T47D (cell line): ENCODE measurements at regions not wholly inside any gene's neighbourhood (a gene's known extent, or its start where the extent isn't known, plus 50 kb on each side); places are given as distances from the start of the nearest gene placed in this dataset.

Source experiments
- DNase-seq, 2 experiments: peaks; one replicate each; pipeline versions ENCODE4 v3.0.0 to v3.0.0-alpha.2; 2011 to 2012; ENCODE audit warnings: low read depth in 1 of 2, low spot score in 1 of 2
- JUND ChIP-seq: IDR thresholded peaks from 2 replicates; pipeline ENCODE4 v1.6.1; 2012; ENCODE audit warnings: low read depth
- in situ Hi-C: cut with HindIII; loops from 2 replicates; pipeline ENCODE4 v1.10.0; 2016; ENCODE audit warnings: low sequenced_read_pairs, low pct_unique_long_range_greater_than_20kb

- no peak for DNase-seq
- TF ChIP-seq JUND, result no peak
- in situ Hi-C loops, result no loop called here
Measured at GRCh38 chr14:104515811-104516780, 63.5 kb upstream of the C14orf180 start.

GRCh38 chr14:104516906-104517305, 62.7 kb upstream of the C14orf180 start:
- DNase-seq, result no peak
- in situ Hi-C loops, result no loop called here
- no peak for TF ChIP-seq JUND

- in situ Hi-C loops, result no loop called here
- no peak for TF ChIP-seq JUND
- DNase-seq, result no peak
Measured at GRCh38 chr14:104517426-104517825, 62.1 kb upstream of the C14orf180 start.

- no peak for DNase-seq
- in situ Hi-C loops, result no loop called here
- TF ChIP-seq JUND, result no peak
Measured at GRCh38 chr14:104517867-104518266, 61.7 kb upstream of the C14orf180 start.

GRCh38 chr14:104518659-104519350, 60.8 kb upstream of the C14orf180 start:
- DNase-seq, result no peak
- TF ChIP-seq JUND, result no peak
- in situ Hi-C loops, result no loop called here

GRCh38 chr14:104519721-104520120, 59.8 kb upstream of the C14orf180 start:
- no peak for DNase-seq
- in situ Hi-C loops, result no loop called here
- no peak for TF ChIP-seq JUND

GRCh38 chr14:104520620-104521410, 58.7 kb upstream of the C14orf180 start:
- in situ Hi-C loops, result no loop called here
- no peak for TF ChIP-seq JUND
- DNase-seq, result no peak

GRCh38 chr14:104521816-104522745, 57.5 kb upstream of the C14orf180 start:
- in situ Hi-C loops, result no loop called here
- no peak for TF ChIP-seq JUND
- DNase-seq, result no peak

GRCh38 chr14:104522926-104523545, 56.5 kb upstream of the C14orf180 start:
- DNase-seq, result no peak
- in situ Hi-C loops, result no loop called here
- no peak for TF ChIP-seq JUND

GRCh38 chr14:104523546-104523935, 56.0 kb upstream of the C14orf180 start:
- in situ Hi-C loops, result no loop called here
- DNase-seq, result no peak
- TF ChIP-seq JUND, result no peak

- TF ChIP-seq JUND, result no peak
- no peak for DNase-seq
- in situ Hi-C loops, result no loop called here
Measured at GRCh38 chr14:104524726-104525125, 54.8 kb upstream of the C14orf180 start.
